DOHH2 (cell line): ENCODE measurements at regions not wholly inside any gene's neighbourhood (a gene's known extent, or its start where the extent isn't known, plus 50 kb on each side); places are given as distances from the start of the nearest gene placed in this dataset.

Experiments
- CTCF ChIP-seq: fragments of 200-600 bp; sonication (generic); IDR thresholded peaks from one replicate; pipeline ENCODE4 v1.5.1; 2014; ENCODE audit warnings: antibody characterized with exemption, mild to moderate bottlenecking, low read depth, low read length; ENCODE audit not compliant: poor library complexity, severe bottlenecking
- EZH2phosphoT487 ChIP-seq: fragments of 200-600 bp; sonication (generic); IDR thresholded peaks from 2 replicates; pipeline ENCODE4 v1.6.1; 2017; ENCODE audit warnings: borderline replicate concordance, mild to moderate bottlenecking, antibody characterized with exemption, low read length, moderate library complexity, mixed read lengths

- TF ChIP-seq CTCF (no peak), EZH2phosphoT487 (no peak)
Measured at GRCh38 chr6:76837564-76837963, 625.7 kb downstream of the HTR1B start.
